HG02885 (cell line): ENCODE measurements at regions not wholly inside any gene's neighbourhood (a gene's known extent, or its start where the extent isn't known, plus 50 kb on each side); places are given as distances from the start of the nearest gene placed in this dataset.

Source experiments
- ATAC-seq: cut with Tn5 transposase; IDR thresholded peaks from one replicate; pipeline ENCODE4 v1.9.1; 2021; ENCODE audit warnings: mild to moderate bottlenecking; ENCODE audit not compliant: unreplicated experiment, poor library complexity

DNA sequence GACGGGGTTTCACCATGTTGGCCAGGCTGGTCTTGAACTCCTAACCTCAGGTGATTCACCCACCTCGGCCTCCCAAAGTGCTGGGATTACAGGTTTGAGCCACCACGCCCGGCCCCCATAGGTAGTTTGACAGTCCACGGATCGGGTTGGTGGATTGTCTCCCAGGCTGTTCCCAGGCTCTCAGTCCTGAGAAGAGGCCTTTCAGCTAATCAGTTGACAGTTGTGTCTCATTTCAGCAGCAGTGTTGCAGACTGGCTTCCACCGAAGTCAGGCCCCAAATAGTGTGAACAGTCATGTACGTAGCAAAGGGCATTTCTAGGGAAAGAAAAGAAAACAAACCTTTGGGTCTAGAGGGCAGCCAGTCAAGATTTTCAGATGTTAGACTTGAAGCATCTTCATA, 102.4 kb upstream of the TLR3 start:
- ATAC-seq, result no peak

DNA sequence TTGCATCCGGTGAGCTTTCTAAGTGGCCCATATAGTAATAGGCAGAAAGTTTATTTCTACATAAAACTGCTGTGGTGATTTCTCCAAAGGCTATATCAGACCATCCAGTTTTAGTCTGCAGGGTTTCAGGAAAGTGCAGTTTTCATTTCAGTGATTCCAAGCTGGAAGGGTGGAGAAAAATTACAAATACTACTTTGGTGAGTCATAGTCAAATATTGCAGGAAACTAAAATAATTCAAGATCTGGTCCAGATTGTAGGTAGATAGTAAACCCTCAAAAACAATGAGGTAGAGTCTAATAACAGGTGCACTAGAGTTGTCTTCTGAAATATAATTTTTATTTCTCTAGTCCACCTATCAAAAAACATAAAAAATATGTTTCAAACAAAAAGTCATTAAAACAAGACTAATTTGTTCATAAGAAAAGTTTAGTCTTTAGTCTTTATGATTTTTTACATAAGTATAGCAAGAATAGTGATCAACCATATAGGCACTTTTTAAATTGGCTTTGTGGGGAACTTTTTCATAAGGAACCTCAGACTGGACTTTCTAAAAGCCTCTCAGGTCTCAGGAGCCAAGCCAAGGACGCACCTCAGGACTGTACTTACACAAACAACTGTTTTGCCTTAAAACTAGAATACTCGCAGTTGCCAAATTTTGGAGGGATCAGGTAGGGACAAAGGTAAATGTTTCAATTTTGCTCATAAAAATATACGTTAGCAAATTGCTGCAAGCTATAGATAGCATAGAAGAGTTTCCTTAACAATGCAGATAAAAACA, 101.8 kb upstream of the TLR3 start:
- ATAC-seq, result no peak

DNA sequence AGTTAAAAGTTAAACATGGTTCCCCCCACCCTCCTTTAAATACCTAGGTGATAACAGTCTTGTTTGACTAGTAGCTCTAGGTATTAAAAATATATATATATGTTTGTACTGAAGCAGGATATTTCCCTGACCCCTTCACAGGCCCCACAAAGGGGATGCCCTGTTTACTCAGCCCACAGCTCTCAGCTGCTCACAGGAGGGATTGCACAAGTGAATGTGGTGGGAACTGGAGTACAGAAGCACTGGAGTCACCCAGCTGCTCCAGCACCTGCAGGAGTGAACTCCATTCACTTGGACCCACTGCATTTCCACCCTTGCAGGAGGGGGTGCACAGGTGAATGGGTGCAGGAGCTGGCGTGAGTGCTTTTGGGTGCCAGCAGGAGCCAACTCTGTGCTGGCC, 99.3 kb upstream of the TLR3 start:
- no peak for ATAC-seq

DNA sequence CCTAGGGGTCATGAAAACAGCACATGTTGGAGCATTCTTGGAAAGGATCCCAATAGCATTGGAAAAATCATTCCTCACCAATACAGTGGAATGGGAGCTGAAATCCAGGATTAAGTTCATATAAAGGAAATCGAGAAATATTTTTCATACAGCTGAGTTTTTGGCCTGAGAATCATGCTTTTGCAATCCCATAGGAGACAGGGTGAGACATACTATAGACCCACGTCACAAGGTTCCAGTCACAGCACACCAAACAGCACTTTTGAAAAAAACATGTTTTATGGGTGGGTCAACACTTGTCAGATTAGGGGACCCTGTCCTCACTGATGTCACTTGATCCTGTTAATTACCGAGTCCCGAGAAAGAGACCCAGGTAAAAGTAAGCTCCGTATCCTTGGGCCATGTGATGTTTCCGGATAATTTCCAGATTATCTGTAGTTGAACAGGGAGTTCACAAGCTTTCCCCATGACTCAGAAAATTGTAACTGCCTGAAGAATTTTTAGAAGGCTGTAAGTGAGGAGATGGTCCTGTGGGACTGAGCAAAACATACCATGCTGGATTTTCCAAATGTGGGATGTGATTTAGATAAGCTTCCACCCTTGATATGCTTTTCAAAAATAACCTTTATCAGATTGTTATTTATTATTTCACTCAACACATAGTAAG, 80.9 kb upstream of the TLR3 start:
- no peak for ATAC-seq

DNA sequence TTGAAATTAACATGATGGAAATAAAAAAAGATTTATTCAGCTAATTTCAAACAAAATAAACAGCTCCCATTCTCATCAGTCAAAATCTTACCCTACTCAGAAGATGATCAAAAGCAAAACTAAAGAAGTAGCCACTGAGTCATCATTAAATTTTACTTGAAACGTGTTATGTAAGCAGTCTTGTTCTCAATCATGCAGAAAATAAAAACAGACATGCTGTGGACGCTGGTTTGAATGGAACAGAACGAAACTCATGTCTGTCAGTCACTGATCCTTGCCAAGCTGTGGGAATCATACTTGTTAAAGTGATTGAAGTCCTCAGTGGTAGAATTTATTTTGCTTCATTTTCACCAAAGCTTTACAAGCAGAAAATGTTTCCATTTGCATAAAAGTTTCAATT, 77.2 kb upstream of the TLR3 start:
- ATAC-seq, result no peak

DNA sequence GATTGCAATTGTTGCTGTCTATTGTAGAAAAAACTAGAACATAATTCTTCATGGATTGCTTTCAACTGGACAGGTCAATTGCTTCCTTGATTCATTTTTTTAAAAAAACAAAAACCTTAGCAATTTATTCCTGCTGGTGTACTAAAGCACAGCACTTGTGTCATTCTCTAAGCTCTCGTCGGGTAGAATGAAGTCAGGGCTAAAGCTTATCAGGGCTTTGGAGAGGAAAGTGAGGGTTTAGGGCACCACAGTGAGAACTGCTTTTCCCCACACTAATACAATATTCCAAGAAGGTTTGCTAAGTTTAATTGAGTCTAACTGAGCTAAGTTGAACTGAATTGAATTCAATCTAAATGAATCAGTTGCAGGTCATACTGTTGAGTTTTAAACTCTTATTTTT, 76.4 kb upstream of the TLR3 start:
- ATAC-seq, result no peak

DNA sequence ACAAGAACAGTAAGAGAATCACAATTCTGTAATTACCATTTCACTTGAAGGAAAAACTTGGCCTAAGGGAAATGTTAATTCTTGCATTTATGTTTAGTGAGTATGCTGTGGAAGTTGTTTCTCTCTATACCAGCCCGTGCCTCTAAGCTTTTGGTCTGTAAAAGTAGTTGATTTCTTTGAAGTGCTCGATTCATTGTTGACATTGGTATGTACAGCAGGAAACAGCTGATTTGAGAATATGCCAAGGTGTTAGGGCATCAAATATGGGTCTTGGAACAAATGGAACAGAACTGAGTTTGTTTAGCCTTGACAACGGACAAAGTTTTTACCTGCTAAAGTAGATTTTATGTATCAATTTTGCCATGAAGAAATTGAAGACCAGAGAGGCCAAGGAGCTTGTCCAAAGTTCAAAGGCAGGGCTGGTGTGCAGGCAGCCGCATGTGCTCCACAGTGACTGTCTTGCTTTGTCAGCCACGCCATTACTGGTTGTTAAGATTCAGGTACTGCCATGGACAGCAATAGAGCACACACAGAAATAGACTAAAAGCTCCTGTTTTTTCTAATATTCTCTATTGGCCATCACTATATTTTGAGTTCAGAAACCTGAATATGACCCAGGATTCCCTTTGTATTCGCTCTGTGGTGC, 75.5 kb upstream of the TLR3 start:
- no peak for ATAC-seq

DNA sequence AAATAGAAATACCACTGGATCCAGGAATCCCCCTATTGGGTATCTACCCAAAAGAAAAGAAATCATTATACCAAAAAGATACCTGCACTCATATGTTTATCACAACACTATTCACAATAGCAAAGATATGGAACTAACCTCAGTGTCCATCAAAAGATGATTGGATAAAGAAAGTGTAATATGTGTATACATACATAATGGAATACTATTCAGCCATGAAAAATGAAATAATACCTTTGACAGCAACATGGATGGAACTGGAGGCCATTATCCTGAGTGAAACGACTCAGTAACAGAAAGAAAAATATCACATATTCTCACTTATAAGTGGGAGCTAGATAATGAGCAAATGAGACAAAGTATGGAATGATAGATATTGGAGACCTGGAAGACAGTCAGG, 74.2 kb upstream of the TLR3 start:
- no peak for ATAC-seq

DNA sequence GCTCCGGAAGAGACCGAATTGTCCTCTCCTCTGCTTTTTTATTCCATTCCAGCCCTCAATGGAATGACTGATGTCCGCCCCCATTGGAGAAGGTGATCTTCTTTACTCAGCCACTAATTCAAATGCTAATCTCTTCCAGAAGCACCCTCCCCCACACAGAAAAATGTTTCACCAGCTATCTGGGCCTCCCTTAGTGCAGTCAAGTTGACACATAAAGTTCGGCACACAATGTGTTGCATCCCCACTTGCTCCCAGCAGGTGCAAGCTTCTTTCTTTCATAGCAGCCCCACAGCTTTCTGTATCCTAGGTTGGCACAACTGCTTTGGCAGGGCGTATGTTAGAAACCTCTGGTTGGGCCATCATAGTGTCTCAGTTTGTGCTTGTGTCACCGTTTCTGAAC, 73.3 kb upstream of the TLR3 start:
- ATAC-seq, result no peak

DNA sequence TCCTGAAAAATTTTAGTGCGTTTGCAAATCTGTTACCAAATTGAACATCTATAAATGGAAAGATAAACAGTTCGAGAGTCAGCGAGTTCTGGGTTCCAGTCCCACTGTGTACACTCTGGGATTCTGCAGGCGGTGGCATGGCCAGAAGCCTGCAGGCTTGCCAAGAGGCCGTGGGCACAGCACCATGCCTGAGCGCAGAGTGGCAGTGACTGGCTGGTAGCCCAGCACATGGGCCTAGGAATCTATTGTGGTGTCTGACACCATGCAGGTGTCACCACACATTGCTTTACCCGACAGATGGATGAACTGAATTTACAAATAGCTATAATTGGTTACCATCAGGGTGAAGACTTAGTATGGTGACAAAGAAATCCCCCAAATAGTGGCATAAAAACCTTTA, 71.7 kb upstream of the TLR3 start:
- no peak for ATAC-seq

DNA sequence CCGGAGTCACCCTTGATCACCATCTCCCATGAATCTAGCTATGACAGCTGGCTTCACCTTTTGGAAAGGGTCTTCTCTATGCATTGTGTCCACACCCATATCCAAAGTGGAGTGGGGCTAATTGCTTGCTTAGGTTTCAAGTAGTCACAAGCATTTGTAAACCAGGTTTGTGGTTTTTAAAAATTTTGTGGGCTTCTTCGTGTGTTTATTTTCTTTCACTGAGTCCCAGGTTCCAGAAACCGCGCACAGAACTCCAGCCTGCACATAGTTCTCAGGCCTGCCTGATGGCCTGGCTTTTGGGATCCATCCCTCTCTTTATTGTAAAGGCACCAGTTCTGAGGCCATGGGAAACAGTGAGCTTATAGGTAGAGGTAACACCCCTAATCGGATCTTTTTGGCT, 70.2 kb upstream of the TLR3 start:
- no peak for ATAC-seq

DNA sequence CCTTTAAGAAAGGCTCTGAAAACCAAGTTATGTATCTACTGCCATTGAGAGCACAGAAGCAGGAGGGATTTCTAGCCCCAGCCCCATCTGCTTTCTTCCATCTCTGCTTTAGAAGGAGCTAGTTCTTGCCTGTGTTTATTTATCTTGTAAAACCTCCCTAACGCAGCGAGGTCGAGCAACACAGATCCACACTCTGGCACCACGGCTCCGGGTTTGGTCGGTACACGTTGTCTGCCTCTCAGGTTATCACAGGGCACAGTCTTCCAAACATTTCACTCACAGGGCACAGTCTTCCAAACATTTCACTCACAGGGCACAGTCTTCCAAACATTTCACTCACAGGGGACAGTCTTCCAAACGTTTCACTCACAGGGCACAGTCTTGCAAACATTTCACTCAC, 69.7 kb upstream of the TLR3 start:
- ATAC-seq, result no peak

DNA sequence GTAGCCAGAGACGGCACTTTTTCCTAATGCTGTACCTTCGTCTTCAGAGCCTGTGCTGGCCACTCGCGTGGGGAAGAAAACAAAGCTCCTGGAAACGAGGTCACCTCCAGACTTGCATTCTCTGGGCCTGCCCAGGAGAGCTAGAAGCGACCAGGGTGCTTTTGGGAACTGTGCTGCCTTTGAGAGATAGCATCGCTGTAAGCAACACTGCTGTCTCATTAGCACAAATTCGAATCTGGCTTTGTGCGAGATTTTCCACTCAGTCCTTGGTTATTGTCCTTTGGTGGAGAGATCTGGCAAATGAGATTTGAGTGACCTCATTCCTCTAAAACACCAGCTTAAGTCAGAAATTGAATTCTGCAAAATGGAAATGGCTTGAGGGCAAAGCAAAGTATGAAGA, 66.1 kb upstream of the TLR3 start:
- no peak for ATAC-seq

DNA sequence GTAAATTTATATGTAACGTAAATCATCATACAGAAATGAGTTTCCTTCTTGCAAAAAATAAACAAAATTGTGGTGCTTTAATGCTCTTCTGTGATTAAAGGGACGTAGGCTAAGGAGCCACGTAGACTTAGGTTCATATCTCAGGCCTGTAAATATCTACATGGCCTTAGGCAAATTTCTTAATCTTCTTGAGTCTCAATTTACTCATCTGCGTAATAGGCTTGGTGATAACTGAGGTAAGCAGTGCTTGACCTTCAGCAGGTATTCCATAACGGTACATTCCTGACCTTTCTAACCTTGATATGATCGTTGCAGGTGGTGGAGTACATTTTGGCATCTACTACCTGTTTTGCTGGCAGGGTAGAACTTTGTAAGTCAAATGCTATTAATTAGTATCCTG, 65.2 kb upstream of the TLR3 start:
- ATAC-seq, result no peak

DNA sequence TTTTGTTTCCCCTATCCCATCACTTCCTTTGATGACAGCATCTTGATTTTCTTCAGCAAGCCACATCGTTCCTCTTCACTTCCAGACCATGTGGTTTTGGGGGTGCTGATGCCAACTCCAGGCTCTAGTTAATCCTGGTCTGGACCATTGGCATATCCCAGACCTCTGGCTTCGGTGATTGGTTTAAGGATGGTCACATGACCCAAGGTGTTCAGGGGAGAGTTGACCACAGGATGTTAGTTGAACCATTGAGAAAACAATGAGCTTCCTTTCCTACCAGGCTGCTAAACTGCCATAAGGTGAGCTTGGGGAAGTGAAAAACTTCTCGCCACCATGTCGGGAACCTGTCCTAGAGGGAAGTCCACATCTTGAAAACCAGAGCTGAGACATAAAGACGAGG, 60.9 kb upstream of the TLR3 start:
- no peak for ATAC-seq

DNA sequence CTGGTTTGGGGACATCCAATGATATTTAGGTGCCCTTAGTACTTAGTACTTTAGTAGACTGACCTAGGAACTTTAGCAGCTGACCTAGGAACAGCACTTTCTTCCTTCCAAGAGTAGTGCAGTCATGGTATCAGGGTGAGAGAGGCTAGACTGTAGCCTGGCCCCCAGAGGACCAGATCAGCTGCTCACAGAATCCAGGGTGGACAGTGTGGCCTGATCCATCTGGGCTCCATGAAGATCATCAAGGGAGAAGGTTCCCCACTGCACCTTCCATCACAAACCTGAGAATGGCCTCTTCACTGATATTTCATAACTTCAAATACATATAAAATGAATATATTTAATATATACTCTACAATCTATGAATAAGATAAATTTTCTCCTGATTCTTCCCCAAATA, 59.0 kb upstream of the TLR3 start:
- ATAC-seq, result no peak

DNA sequence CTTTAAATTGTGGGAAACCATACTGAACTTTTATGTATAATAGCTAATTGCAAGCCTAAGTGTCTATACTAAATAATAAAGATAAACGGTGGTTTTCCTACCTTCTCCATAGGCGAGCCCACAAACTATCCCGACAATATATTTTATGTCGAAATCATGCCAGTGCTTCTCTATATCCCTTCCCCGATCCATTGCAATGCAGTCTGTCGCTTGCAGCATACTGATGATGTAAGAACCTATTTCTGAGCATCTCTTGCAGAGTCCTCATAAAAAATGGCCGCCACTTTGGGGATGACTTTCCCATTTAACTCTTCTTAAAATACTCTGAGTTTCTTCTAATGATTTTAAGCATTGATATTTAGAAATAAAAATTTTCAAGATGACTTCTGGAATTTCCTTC, 58.1 kb upstream of the TLR3 start:
- ATAC-seq, result no peak

DNA sequence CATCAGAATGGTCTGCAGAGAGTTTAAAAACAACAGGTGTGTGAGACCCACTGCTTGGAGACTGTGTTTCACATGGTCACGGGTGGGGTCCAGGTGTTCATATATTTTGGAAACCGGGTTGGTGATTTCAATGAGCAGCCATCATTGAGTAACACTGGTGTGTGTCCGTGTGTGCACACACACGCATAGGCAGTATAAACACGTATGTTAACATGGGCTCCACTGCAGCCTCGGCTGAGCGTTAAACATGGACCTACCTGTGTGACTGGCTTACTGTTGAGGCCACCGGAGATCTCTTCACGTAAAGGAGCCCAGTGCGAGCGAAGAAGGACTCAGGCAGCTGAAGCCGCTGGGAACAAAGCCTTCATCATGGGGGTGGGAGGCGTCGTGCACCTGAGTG, 56.9 kb upstream of the TLR3 start:
- ATAC-seq, result no peak

DNA sequence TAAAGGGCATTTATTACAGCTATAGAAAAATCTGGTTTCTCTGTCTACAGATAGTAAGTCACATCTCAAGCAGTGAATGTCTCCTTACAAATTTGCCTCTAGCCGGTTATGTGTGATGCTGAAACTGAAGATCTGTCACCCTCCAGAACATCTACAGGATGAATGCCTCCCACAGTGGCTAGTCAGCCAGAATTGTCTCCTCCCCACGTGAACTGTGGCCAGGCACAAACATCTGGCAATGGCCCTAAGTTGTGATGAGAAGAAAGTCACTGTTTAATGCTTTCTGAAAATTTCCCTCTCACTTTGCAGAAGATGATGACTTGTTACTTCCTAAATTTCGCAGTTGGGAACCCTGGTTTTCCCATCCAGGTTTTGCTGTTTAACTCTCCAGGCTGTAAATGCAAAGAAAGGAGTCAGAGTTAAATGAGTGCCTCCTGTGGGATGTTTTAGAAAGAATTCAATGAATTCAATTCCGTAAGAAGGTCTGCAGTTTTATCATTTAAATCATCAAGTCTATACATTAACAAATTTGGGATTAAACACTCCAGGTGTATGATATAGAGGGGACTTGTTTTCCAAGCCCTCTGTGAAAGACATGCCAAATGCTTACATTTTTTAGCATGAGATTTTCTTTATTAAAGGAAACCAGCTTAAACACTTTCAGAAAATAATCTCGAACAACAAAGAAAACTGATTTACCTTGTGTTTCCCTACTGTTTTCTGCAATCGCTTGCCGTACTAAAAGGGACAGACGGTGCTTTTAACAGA, 55.4 kb upstream of the TLR3 start:
- no peak for ATAC-seq

DNA sequence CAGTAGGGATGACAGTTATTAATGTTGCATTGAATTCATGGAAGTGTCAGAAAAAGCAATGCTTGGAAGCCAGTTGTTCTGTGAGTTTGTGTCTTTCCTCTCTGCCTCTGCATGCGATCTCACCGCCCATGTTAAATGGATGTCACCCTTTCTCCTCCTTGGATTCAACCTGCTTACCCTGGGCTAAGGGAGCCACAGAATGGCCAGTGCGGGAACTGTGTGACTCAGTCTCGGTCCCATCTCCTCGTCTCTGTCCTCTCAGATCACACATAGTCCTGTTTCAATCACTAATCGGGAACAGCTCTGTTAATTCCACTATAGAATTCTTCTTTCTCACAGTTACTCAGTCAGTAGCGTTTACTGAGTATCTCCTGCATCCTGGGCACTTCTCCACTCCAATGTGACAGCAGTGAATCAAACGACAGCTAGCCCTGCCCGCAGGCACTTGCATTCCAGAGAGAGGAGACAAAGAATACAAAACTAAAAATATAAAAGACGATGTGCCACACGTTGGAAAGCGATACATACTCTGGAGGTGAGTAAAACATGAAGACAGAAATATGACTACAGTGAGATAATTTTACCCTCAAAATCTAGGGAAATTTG, 53.6 kb upstream of the TLR3 start:
- no peak for ATAC-seq

DNA sequence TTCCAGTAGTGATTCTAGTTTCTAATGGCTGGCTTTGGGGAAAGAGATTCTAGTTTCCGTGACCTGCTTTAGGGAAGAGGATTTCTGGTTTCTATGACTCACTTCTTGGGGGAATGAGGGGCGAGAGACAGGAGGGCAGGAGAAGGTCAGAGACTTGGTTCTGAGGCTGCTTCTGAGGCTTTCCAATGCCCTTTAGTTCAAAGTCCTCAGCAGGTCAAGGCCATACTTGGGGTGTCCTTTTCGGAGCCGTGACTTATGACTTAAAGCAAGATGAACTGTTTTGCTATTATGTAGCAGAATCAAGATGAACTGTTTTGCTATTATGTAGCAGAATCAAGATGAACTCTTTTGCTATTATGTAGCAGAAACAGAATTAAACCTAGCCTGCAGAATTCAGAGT, 52.2 kb upstream of the TLR3 start:
- ATAC-seq, result no peak
